NCI-H774 (cell line): ENCODE measurements at regions not wholly inside any gene's neighbourhood (a gene's known extent, or its start where the extent isn't known, plus 50 kb on each side); places are given as distances from the start of the nearest gene placed in this dataset.
"Not testable (repeated sequence)": the region's sequence is repeated elsewhere in the genome, so short reads cannot be mapped to it uniquely, and the experiment has no call there.

Experiments used
- DNase-seq: peaks from one replicate; lab custom pipeline; 2025; lab: John Stamatoyannopoulos, UW

DNA sequence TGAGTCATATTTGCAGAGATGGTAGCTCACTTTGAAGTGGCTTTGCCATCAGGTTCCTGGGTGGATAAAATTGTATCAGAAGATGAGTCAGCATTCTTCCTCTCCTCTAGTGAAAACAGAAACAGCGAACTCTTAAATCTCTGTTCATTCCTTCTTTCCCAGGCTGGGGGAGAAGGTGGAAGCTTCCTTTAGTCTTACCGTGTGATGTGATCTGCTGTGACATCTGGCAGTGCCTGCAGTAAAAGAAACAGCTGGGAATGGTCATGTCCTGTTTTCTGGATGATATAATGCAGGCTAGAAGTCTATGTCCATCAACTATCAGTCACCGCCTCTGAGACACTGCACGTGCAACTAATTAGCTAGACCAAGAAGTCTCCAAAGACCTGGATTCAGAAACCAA lies 171.6 kb downstream of the VAPA start:
- DNase-seq: no peak

DNA sequence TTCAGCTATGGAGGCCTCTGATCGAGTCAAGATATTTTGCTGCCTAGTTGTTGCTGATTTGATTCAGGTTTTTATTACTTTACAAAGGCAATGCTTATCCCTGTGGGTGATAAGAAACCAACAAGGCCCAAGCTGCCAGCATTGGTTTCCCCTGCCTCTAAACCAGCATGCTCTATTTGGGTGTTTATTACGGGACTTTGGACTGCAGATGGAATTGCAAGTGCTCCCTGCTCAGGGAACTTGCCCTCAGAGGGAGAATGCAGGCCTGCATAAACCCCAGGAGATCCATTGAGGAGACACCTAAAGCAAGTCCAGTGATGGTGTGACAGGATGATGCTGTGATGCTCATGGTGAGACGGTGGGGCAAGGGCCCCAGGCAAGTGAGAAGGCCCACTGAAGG lies 172.1 kb downstream of the VAPA start:
- DNase-seq: no peak

DNA sequence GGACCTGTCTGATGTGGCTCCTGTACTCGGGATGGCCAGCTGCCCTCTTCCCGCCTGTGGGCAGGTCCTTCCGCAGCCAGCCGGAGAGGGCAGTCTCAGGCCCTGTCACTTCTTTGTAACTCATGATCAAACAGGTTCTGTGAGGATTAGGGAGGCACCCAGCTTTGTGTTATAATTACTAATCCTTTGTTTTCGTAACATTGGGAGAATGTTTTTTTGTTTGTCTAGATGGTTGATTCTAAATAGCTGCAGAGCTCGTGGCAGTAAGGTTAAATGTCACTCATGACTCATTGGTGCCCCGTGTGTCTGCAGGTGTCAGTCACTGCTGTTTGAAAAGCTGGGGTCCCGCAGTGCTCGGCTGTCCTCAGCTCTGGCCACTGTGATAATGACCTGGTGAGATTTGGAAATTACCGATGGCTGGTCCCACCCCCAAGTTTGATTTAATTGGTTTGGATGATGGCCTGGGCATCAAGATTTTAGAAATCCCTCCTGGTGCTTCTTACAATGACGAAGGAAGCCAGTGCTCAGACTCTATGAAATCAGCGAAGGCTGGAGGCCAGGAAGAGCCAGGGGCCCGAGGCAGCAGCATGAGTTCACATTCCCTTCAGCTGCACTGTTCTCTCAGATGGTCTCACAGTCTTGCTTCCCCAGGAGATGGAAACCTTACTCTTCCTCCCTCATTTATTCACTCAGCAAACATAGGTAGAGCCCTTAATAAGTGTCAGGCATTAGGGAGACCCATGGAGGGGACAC lies 172.8 kb downstream of the VAPA start:
- DNase-seq: no peak

DNA sequence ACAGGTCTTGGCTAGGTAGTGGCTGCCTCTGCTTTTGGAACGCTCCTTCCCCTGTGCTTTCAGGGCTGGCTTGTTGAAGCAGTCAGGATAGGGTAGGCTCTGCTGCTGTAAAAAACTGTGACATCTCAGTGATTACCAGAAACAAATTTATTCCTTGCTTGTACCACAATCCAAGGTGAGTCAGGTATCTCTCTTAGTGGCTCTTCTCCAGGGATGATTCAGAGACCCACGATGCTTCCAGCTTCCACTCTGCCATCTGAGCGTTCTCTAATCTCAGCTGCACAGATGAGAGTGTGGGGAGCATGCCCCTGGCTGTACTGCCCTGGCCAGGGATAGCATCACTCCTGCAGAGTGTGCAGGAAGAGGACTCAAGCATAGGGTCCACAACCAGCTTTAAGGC lies 174.9 kb downstream of the VAPA start:
- DNase-seq: no peak

DNA sequence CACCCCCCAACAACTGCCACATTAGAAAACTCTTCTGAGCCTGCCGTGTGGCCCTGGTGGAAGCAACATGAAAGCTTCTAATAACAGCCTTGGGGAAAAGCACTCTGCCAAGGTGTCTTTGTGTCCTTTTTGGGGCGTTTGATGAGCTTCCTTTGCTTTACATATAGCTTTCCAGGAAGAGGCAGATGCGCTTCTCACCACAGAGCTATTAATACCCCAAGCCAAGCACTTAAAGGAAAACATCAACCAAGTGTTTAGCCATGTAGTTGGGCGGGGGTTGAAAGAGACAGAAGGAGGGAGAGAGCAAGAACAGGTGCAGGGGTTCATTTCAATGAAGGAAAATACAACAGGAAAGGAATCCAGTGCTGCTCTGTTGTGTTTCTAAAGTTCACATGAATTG lies 176.1 kb downstream of the VAPA start:
- no peak for DNase-seq

GRCh38 chr18:10090668-10091067 lies 176.9 kb downstream of the VAPA start:
- DNase-seq: no peak

DNA sequence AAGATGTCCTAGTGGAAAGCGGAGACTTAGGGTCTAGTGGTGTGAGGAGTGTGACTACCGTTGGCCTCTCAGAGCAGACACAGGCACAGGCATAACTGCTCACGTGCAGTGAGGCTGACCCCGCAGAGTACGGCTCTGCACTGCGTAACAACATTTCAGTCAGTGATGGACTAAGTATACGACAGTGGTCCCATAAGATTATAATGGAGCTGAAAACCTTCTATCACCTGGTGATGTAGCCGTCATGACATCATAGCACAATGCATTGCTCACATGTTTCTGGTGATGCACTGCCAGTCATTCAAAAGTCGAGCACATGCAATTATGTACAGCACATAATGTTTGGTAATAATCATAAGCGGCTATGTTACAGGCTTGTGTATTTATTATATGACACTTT lies 179.6 kb downstream of the VAPA start:
- no peak for DNase-seq

DNA sequence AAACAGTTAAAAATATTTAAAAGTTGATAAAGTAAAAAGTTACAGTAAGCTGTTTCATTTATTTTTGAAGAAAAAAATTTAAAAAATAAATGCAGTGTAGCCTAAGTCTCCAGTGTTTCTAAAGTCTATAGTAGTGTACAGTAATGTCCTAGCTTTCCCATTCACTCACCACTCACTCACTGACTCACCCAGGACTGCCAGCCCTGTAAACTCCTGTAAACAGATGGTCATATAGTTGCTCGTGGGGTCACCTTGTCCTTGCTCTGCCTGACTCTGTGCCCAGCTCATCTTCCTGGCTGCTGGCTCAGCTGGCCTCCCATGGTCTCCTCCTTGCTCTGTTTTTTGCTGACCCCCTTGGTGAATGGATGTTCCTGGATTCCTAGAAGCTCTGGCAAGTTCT lies 180.3 kb downstream of the VAPA start:
- no peak for DNase-seq

DNA sequence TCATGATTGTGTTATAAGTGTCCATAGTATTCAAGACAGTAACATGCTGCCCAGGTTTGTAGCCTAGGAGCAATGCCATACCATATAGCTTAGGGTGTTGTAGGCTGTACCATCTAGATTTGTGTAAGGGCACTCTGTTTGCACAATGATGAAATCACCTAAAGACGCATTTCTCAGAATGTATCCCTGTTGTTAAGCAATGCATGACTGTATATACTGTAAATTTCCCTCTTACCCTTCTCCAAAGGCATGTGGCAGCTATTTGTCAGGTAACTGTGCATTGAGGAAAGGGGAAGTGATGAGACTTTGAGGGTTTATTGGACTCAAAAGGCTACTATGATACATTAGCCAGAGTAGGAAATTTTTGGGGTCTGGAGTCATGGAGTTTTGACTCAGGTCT lies 180.8 kb downstream of the VAPA start:
- no peak for DNase-seq

- no peak for DNase-seq
Measured at GRCh38 chr18:10095356-10095755, 181.5 kb downstream of the VAPA start.

GRCh38 chr18:10099539-10100140 lies 185.8 kb downstream of the VAPA start:
- no peak for DNase-seq

GRCh38 chr18:10100196-10100595 lies 186.4 kb downstream of the VAPA start:
- no peak for DNase-seq

GRCh38 chr18:10100941-10101701 lies 187.3 kb downstream of the VAPA start:
- no peak for DNase-seq

GRCh38 chr18:10101729-10102128 lies 187.9 kb downstream of the VAPA start:
- no peak for DNase-seq

DNA sequence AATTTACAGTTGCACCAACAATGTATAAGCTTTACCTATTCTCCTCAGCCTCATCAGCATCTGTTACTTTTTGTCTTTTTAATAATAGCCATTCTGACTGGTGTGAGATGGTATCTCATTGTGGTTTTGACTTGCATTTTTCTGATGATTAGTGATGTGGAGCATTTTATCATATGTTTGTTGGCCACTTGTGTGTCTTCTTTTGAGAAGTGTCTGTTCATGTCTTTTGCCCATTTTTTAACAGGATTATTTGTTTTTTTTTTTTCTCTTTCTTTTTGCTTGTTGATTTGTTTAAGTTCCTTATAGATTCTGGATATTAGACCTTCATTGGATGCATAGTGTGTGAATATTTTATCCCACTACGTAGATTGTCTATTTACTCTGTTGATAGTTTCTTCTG lies 191.3 kb downstream of the VAPA start:
- DNase-seq: not testable (repeated sequence)

DNA sequence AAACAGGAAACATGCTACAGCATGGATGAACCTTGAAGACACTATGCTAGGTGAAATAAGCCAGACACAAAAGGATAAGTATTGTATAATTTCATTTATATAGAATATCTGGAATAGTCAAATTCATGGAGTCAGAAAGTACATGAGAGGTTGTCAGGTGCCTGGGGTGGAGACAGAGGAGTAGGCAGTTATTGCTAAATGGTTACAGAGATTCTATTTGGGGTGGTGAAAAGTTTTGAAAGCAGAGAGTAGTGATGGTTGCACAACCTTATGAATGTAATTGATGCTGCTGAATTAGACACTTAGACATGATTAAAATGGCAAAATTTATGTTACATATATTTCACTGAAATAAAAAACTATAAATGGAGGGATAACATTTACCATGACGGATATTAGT lies 197.4 kb downstream of the VAPA start:
- DNase-seq: no peak

DNA sequence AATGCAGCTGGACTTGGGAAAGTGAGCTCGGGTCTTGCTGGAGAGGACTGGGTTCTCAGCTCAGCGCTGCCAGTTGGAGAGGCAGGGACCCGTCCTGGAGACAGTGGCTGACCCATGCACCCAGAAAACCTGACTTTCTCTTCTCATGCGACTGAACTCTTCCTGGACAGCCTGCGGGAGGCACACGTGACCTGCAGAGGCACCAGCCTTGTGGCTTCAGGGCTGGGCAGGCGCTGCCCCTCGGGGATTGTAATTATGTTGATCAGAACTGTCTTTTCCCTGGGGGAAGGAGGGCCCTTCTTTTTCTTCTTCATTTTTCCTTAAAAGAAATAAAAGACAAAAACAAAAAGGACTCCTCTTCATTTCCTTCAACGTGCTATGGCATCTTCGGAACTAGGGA lies 198.1 kb downstream of the VAPA start:
- no peak for DNase-seq

DNA sequence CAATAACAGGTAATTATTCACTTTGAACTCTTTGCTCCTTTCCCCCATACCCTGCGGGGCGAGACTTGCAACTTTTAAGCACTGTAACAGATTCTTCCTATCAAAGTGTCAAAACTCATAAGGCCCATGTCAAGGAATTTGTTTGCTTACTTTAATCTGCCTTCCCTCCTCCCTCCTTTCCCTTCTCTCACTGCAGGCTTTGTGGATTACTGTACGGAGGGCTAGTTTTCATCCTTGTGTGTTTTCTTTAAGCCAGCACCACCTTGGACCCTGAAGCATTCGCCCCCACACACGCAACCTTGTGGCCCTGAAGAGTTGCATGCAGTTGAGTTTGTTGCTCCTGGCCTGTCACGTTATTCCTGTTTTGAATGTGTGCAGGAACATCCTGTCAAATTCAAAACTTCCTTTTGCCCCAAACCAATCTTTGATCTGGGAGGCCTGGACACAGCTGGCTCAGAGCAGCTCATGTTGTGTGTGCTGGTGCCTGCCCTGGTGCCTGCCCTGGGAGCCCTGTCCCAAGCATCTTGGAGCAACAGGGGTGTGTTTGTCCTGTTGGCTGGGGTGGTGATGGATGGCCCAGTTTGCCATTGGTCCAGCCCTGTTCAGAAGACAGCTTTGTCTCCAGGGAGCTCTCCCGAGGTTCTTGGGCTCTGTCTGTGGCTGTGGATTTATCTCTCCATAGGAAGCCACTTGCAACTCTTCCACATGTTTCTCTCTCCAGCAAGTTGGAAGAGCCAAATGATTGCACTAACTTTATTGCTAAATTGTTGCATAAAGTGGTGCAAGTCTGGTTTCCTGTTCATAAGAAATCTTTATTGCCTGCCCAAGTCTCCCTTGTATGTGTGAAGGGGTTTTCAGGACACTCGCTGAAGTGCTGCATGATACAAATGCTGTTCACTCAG lies 199.6 kb downstream of the VAPA start:
- no peak for DNase-seq

DNA sequence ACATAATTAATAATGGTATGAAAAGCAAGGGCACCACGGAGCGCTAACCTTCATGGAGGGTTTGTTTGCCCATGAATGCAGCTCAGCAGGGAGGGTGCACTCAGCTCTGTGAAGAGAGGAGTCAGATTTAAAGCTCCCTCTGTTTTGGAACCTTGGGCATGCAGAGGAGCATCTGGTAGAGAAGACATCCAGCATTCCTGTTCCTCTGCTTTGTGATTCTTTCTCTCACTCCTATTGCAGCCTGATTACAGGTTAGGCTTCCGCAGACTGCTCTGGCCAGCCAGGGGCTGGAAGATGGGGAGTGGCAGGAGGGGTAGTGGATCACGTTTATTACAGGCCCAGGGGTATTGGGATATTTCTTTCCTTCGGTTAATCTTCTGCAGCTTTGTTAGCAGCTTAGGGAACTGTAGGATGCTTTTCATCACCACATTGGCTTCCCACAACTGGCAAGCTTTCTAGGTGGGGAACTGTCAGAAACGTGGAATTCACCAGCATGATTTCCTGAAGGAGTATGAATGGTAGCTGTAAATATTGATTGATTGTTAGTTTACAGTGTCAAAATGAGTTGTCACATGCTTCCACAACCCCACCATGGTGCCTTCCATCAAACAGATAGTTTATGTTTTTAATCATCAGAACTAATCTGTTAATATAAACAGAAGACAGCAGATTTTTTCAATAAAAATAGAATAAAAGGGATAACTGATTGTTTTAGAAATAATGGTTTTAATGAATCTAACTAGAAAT lies 201.1 kb downstream of the VAPA start:
- no peak for DNase-seq

GRCh38 chr18:10116574-10116973 lies 202.8 kb downstream of the VAPA start:
- no peak for DNase-seq

- no peak for DNase-seq
Measured at GRCh38 chr18:10119528-10119927, 205.7 kb downstream of the VAPA start.

- no peak for DNase-seq
Measured at GRCh38 chr18:10119991-10120390, 206.2 kb downstream of the VAPA start.
